HT-29 (cell line): ENCODE measurements at regions not wholly inside any gene's neighbourhood (a gene's known extent, or its start where the extent isn't known, plus 50 kb on each side); places are given as distances from the start of the nearest gene placed in this dataset.

ENCODE experiments used
- DNase-seq: peaks from one replicate; pipeline ENCODE4 v3.0.0-alpha.2; 2015; ENCODE audit warnings: low spot score

- DNase-seq = no peak
These were observed 157.8 kb downstream of the NXNL2 start for GRCh38 chr9:88692827-88693226.

DNA sequence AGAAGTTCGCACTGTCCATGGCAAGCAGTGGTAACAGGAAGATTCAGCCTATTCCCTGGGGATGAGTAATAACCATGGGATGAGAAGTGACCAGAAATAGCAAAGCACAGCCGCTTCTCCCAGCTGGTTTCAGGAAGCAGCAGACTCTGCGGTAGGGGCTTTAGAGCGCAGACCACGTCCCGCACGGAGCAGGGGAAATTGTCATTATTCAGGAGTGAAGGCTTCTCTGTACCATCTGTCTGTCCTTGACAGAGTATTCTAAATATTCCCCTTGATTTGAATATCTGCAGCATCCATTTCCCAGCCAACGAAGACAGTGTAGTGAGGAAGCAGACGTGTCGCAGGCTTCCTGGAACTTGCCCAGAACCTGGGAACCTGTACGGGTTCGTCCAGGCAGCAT, 159.6 kb downstream of the NXNL2 start:
- no peak for DNase-seq

DNA sequence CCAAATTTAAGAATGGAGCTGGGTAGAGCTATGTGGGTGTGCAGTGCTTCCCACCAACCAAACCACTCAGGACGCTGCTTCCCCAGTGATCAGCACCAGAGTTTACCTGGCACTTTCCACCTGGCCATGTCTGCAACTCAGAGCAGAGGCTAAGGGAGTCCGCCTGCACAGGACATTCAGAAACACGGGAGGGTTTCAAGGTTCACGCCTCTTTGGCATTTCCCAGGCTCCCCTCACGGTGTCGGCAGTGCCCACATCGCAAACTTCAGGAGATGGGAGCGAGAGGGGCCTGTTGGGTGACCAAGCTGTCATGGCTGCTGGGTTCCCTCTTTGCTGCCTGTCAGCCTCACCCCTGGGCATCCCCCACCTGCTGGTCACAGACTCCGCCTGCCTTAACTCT, 161.5 kb downstream of the NXNL2 start:
- no peak for DNase-seq

DNA sequence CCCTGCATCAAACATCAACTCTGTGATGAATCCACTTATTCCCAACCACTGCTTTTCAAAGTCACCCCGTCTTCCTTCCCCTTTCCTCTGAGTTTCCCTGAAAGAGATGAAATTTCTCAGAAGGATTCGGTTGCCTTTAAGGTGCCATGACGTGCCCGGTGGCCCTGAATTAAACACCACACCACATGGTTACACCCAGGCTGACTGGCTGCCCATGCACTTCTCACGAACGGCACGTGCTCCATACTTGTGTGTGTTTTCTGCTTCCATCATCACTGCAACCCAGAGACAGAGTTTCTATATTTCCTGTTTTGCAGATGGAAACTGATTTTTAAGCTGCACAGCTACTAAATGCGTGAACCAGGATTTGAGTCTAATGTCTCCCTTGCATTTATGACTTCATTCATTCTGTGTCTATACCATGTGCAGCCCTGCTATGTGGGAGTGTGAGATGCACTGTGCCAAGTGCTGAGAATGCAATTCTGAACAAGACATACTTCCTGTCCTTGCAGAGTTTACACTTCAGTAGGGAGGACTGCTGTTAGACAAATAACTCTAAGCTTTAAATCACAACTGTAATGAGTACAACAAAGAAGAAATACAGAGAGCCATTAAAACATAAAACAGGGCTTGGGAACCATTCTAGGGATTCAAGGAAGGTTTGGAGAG, 162.9 kb downstream of the NXNL2 start:
- DNase-seq = no peak

GRCh38 chr9:88702985-88703384, 168.0 kb downstream of the NXNL2 start:
- DNase-seq = no peak

- no peak for DNase-seq
These were observed 171.5 kb downstream of the NXNL2 start for GRCh38 chr9:88706193-88707113.

- DNase-seq = no peak
These were observed 175.5 kb downstream of the NXNL2 start for GRCh38 chr9:88710449-88710848.

DNA sequence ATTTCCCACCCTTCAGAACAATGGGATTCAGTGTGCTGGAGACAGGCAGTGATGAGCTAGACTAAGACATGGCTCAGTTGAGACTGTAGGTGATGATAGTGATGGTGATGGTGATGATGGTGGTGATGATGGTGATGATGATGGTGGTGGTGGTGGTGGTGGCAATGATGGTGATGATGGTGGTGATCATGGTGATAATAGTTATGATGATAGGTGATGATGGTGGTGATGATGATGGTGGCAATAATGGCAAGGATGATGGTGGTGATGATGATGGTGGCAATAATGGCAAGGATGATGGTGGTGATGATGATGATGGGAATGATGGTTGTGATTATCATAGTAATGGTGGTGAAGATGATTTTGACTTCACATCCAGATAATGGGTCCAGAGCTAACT, 176.7 kb downstream of the NXNL2 start:
- no peak for DNase-seq

DNA sequence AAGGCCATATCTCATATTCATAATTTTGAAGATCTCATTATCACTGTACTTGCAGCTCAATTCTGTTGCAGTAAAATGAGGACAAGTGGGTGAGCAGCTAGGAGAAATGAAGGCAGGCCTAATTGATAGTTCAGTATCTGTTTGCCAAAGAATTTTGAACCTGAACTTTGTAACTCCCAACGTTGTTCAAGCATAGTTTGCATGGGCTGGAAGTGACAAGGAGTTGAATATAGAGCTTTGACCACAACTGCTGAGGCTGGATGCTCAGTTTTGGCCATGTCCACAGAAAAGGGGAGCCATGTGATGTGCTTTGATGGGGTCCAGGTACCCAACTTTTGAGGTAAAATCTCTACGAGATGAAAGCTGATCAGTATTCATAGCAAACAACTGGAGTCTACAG, 177.5 kb downstream of the NXNL2 start:
- no peak for DNase-seq

GRCh38 chr9:88713010-88713409, 178.0 kb downstream of the NXNL2 start:
- no peak for DNase-seq

- DNase-seq = no peak
These were observed 181.8 kb downstream of the NXNL2 start for GRCh38 chr9:88716596-88717290.

- DNase-seq = no peak
These were observed 186.0 kb downstream of the NXNL2 start for GRCh38 chr9:88721025-88721424.

DNA sequence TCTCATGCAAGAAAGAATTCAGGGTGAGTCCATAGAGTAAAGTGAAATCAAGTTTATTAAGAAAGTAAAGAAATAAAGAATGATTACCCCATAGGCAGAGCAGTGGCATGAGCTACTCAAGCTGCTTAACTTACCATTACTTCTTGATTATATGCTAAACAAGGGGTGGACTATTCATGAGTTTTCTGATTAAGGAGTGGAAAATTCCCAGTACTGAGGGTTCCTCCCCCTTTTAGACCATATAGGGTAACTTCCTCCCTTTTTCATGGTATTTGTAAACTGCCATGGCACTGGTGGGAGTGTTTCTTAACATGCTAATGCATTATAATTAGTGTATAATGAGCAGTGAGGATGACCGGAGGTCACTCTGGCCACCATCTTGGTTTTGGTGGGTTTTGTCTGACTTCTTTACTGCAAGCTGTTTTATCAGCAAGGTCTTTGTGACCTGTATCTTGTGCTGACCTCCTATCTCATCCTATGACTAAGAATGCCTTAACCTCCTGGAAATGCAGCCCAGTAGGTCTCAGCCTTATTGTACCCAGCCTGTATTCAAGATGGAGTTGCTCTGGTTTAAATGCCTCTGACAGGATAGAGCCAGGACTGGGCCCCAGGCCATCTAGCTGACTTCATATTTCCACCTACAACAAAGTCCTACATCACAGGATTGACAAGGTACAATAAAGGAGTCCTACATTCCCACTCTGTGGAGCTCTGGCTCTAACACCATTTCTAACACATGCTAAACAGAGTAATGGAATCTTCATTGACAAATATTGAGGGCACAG, 186.7 kb downstream of the NXNL2 start:
- no peak for DNase-seq

DNA sequence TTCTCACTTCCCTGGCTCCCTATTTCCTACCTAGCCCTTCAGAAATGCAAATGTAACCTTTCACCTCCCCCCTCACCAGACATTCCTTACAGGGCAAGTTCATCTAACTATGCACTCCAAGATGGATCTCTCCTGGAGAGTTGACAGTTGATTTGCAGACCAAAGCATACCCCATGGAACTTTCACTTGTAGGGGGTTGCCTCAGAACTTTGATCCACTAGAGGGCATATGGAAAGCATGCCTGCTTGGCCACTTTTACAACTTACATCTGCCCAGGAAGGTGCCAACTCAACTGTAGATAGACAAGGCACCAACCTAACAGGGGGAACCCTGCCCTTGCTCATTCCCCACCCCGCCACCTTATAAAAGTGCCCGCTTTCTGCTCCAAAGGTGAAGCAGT, 187.8 kb downstream of the NXNL2 start:
- peak; percentile 12 for DNase-seq

GRCh38 chr9:88723751-88724150, 188.8 kb downstream of the NXNL2 start:
- no peak for DNase-seq

DNA sequence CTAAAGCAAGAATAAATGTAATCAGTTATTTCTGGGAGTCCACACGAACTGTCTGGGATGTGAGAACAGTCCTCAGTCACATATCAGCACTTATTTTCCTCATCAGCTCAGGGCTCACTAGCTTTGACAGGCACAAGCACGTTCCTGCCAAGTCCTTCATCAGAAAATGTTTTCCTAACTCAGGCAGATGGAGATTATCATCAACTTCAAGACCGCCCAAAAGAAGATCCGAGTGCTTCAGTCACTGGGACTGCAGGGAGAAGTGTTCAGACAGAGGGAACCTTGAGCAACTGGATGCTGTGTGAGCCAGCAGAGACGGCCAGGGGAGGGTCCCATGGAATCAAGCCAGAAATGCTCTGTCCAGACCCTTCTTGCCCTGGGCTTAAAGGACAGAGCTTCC, 189.4 kb downstream of the NXNL2 start:
- DNase-seq = no peak

DNA sequence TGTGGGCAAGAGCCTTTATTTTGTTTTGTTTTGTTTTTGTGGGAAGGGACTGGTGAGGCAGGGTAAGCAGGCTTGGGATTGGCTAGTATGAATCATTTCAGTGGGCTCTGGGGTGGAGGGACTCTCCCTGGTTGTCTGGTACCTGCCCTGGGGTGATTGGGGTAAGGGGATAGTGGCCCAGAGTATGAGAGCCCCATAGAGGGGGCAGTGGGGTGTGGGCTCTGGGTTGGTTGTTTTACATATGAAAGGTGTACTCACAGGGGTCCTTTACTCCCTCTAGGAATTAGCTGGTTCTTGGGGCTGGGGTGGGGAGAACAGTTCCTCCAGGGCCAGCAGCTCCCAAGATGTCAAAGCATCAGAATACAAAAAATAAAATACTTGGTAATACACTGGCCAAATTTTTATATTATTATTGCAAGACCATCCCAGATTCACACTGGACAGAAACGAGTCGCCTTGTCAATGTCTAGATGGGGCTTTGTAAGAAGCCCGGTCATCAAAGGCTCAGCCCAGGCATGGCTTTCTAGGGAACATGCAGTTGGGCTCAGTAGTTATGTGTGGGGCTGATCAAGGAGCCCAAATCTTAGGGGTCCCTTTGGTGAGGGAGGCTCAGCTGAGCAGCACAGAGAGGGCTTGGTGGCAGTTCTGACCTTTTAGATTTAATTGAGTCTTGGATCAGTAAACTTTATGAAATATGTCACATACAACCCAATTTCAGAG, 190.5 kb downstream of the NXNL2 start:
- no peak for DNase-seq

DNA sequence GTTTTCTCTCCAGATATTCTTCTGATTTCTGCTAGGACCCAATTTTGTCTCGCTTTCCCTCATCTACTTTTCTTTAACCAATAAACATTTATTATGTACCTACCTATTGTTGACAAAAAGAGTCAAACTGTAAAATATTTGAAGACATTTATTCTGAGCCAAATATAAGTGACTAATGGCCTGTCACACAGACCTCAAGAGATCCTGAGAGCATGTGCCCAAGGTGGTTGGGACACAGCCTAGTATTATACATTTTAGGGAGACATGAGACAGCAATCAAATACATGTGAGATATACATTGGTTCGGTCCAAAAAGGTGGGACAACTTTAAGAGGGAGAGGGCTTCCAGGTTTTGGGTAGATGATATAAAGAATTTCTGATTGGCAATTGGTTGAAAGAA, 191.8 kb downstream of the NXNL2 start:
- DNase-seq = no peak

DNA sequence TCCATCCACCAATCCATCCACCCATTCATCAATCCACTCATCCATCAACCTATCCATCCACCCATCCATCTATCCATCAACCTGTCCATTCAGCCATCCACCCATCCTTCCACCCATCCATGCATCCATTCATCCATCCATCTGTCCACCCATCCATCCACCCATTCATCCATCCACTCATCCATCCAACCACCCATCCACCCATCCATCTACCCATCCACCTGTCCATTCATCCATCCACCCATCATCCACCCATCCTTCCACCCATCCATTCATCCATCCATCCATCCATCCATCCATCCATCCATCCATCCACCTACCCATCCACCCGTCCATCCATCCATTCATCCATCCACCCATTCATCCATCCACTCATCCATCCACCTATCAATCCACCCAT, 195.8 kb downstream of the NXNL2 start:
- no peak for DNase-seq

DNA sequence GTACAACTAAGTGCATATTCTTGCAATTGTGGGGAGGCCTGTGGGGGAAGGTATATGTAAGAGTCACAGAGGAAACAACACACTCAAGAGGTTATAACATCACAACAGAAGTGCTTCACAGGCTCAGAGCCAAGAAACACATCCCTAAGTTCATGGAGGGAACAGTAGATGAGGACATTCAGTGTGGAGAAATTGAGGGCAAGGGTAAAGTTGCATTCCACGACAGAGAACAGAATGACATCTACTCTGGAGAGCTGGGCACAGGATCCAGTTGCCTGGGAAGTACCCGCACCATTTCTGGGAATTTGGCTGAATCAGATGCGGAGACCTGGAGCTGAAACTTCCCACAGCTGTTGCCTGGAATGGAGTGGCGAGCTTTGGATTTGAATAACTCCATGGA, 197.2 kb downstream of the NXNL2 start:
- DNase-seq = no peak
